ENCODE measurements at regions not wholly inside any gene's neighbourhood (a gene's known extent, or its start where the extent isn't known, plus 50 kb on each side); places are given as distances from the start of the nearest gene placed in this dataset.

DNA sequence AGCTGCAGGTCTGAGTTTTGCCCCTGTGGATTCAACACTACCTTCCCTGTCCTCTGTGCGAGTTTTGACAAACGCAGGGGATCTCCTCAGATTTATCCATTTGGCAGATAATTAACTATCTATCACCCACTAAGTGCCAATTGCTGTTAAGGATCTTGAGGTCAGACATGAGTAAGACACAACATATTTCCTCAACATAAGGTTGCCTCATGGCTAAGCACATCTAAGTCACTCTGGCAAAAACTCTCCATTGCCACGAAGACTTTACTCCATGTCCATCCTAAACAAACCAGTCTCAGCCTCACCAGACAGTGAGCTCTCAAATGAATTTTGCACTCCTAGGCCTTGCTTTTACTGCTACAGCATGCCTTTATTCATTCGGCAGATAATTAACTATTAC, 408.4 kb downstream of the MAFB start:
- no peaks in the 10 kb centered on the region for H3K36me3 ChIP-seq (ENCODE audit: insufficient read depth)
- Mint-ChIP-seq H3K4me3 (no peak overlapping the region), H3K27ac (peak overlapping the region; percentile 58), H3K36me3 (ENCODE audit: low read depth) (peaks cover 65% of the 10 kb centered on the region), H3K9me3 (no peaks in the 10 kb centered on the region), H3K4me1 (peaks cover 57% of the 10 kb centered on the region), H3K27me3 (ENCODE audit: insufficient read depth, low read depth, poor library complexity) (peaks cover 14% of the 10 kb centered on the region)
- H3K4me1 ChIP-seq (ENCODE audit: insufficient read depth), result peaks cover 52% of the 10 kb centered on the region
- ATAC-seq, result no peak
- no peak overlapping the region for H3K27ac ChIP-seq (ENCODE audit: low read depth)
- H3K4me3 ChIP-seq, result no peak overlapping the region
- TF ChIP-seq ZNF331 (CRISPR knock-in tag; IDR thresholded peaks at IDR 0.05; ENCODE audit: low read depth) (no peak), CREB1 (CRISPR knock-in tag; IDR thresholded peaks at IDR 0.05; ENCODE audit: low read depth) (no peak), JUNB (IDR thresholded peaks at IDR 0.05; ENCODE audit: unreplicated experiment) (no peak), EZH2phosphoT487 (IDR thresholded peaks at IDR 0.05; ENCODE audit: unreplicated experiment) (no peak), ZNF462 (CRISPR knock-in tag; IDR thresholded peaks at IDR 0.05) (no peak), POLR2AphosphoS5 (IDR thresholded peaks at IDR 0.05; ENCODE audit: low read depth) (no peak), ETS1 (IDR thresholded peaks at IDR 0.05) (no peak), EZH2 (IDR thresholded peaks at IDR 0.05; ENCODE audit: low read depth, unreplicated experiment) (no peak), STAT1 (IDR thresholded peaks at IDR 0.05; ENCODE audit: unreplicated experiment) (no peak), ZNF114 (CRISPR knock-in tag; IDR thresholded peaks at IDR 0.05) (no peak), NANOG (IDR thresholded peaks at IDR 0.05; ENCODE audit: borderline replicate concordance) (no peak)
- TF ChIP-seq, protein P1, sequence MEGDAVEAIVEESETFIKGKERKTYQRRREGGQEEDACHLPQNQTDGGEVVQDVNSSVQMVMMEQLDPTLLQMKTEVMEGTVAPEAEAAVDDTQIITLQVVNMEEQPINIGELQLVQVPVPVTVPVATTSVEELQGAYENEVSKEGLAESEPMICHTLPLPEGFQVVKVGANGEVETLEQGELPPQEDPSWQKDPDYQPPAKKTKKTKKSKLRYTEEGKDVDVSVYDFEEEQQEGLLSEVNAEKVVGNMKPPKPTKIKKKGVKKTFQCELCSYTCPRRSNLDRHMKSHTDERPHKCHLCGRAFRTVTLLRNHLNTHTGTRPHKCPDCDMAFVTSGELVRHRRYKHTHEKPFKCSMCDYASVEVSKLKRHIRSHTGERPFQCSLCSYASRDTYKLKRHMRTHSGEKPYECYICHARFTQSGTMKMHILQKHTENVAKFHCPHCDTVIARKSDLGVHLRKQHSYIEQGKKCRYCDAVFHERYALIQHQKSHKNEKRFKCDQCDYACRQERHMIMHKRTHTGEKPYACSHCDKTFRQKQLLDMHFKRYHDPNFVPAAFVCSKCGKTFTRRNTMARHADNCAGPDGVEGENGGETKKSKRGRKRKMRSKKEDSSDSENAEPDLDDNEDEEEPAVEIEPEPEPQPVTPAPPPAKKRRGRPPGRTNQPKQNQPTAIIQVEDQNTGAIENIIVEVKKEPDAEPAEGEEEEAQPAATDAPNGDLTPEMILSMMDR (conservative IDR thresholded peaks at IDR 0.05; ENCODE audit: low read depth in 2 of 2), result no peak
- TF ChIP-seq, protein P2, sequence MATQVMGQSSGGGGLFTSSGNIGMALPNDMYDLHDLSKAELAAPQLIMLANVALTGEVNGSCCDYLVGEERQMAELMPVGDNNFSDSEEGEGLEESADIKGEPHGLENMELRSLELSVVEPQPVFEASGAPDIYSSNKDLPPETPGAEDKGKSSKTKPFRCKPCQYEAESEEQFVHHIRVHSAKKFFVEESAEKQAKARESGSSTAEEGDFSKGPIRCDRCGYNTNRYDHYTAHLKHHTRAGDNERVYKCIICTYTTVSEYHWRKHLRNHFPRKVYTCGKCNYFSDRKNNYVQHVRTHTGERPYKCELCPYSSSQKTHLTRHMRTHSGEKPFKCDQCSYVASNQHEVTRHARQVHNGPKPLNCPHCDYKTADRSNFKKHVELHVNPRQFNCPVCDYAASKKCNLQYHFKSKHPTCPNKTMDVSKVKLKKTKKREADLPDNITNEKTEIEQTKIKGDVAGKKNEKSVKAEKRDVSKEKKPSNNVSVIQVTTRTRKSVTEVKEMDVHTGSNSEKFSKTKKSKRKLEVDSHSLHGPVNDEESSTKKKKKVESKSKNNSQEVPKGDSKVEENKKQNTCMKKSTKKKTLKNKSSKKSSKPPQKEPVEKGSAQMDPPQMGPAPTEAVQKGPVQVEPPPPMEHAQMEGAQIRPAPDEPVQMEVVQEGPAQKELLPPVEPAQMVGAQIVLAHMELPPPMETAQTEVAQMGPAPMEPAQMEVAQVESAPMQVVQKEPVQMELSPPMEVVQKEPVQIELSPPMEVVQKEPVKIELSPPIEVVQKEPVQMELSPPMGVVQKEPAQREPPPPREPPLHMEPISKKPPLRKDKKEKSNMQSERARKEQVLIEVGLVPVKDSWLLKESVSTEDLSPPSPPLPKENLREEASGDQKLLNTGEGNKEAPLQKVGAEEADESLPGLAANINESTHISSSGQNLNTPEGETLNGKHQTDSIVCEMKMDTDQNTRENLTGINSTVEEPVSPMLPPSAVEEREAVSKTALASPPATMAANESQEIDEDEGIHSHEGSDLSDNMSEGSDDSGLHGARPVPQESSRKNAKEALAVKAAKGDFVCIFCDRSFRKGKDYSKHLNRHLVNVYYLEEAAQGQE (IDR thresholded peaks at IDR 0.05; ENCODE audit: unreplicated experiment), result no peak
- no peak for DNase-seq (ENCODE audit: low spot score)
- peaks cover 9% of the 10 kb centered on the region; the same call in 1 of the 2 replicates for H3K9me2 ChIP-seq (ENCODE audit: insufficient read depth)
- no peak overlapping the region for H2AFZ ChIP-seq
- H3F3A ChIP-seq (replicated peaks; ENCODE audit: low read depth), result peaks cover 18% of the 10 kb centered on the region; the same call in 1 of the 2 replicates
- H3K27me3 ChIP-seq (ENCODE audit: insufficient read depth), result no peaks in the 10 kb centered on the region
- H4K20me1 ChIP-seq (replicated peaks; ENCODE audit: insufficient read depth), result no peaks in the 10 kb centered on the region
- H3K79me2 ChIP-seq (replicated peaks; ENCODE audit: insufficient read depth), result no peaks in the 10 kb centered on the region; the same call in 1 of the 2 replicates
- H3K4me2 ChIP-seq, result no peak overlapping the region
